Erythroblast (primary cell): ENCODE measurements at regions not wholly inside any gene's neighbourhood (a gene's known extent, or its start where the extent isn't known, plus 50 kb on each side); places are given as distances from the start of the nearest gene placed in this dataset.

Source experiments
- GATA1 ChIP-seq: IDR thresholded peaks from 2 replicates; pipeline ENCODE4 v1.6.1; 2011; ENCODE audit warnings: low read depth, mild to moderate bottlenecking, control low read depth, low read length, moderate library complexity
- POLR2A ChIP-seq: IDR thresholded peaks from 2 replicates; pipeline ENCODE4 v1.6.1; 2011; ENCODE audit warnings: mild to moderate bottlenecking, low read length

GRCh38 chr4:173699841-173700475 lies 169.9 kb upstream of the HAND2 start:
- TF ChIP-seq POLR2A (no peak), GATA1 (no peak)
